ENCODE measurements at regions not wholly inside any gene's neighbourhood (a gene's known extent, or its start where the extent isn't known, plus 50 kb on each side); places are given as distances from the start of the nearest gene placed in this dataset.

DNA sequence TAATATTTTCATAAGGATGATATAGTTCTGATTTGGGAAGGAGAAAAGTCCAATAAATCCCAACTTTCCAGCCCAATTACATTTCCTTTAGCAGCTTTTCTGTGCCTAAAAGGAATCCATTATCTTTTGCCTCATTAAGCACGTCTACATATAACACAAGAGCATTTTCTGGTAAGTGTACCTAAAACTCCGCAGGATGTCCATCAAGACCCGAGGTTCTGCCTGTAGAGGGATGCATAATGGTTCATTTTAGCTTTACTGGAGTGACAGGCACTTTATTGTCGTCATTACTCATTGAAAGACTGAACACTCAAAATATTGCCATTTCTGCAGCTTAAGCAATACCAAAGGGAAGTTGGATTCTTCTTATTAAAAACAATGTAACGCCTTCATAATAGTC lies 669.0 kb downstream of the PRELID2 start:
- DNase-seq: no peak

DNA sequence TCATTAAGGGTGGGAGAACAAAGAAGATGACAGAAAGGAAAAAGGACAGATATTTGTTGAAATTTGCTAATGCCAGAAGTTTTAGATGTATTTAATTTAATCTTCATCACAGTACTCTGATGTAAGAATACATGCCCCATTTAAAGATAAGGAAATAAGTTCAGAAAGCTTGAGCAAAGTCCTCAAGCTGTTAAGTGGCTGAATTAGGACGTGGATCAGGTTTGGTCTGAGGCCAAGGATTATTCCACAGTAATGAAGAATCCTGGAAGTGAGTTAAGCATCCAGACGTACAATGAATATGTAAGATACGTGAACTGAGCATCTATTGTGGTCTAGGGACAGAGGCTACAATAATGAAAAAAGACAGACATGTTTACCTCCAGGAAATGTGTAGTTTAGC lies 671.3 kb downstream of the PRELID2 start:
- DNase-seq: peak; percentile 3

GRCh38 chr5:145162626-145163025 lies 672.5 kb downstream of the PRELID2 start:
- DNase-seq: no peak

DNA sequence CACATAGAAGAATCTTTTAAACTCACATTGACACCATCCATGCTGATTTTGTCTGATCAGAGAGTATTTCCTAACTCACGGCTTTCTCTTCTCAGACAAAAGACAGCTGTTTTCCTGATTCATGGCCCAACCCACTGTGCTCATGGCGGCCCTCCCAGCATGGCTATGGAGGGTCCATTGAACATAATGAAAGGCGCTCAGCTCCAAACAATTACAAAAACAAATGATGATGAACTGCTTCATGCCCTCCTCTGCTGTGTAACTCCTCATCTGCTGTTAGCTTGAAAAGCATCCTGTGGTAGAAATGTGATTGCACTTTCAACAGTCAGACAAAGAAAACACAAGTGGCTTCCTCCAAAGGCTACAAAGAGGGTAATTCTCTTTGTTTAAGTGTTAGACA lies 673.8 kb downstream of the PRELID2 start:
- DNase-seq: no peak

GRCh38 chr5:145160679-145161078 lies 674.5 kb downstream of the PRELID2 start:
- no peak for DNase-seq

DNA sequence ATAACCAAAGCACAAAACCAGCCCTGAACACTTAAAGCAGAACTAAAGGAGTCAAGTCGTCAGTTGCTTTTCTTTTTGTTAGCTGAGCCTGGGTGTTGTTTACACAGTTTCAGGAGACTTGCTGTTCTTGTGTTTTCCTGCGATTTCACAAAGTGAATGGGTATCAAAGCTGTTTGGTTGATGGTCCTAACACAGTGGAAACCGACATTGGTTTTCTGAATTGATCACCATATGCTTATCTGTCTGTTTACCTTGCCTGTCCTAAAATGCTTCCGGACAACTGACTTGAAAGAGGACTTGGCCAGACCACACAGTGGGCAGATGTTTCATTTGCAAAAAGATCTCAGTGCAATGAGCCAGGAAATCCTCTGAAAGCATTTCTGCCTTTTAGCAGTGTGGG lies 676.4 kb downstream of the PRELID2 start:
- DNase-seq: no peak

DNA sequence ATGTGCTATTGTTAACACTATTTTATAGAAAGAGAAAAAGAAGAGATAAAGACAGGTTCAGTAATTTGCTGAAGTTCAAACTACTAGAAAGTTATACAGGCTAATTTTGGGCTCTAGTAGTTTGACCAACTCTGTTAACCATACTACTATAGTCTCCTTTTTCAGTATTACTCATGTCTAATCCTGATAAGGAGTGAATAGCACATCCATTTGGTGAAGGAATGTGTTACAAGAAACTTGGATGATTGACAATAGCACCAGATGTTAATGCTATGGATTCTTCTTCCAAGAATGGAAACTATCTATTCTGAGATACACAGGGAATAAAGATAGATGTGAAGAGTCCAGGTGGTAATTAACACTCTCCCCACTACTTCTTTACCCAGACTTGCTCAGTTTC lies 677.3 kb downstream of the PRELID2 start:
- DNase-seq: no peak

DNA sequence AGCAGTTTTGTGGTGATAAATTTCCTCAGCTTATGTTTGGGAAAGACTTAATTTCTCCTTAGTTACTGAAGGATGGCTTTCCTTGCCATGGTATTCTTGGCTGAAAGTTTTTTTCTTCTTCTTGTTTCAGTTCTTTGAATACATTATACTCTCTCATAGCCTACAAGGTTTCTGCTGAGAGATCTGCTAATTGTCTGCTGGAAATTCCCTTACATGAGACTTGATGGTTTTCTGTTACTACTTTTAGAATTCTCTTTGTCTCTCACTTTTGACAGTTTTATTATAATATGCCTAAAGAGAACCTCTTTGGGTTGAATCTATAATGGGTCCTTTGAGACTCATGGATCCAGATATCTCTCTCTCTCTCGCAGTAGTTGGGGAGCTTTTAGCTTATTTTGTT lies 693.6 kb downstream of the PRELID2 start:
- DNase-seq: no peak

DNA sequence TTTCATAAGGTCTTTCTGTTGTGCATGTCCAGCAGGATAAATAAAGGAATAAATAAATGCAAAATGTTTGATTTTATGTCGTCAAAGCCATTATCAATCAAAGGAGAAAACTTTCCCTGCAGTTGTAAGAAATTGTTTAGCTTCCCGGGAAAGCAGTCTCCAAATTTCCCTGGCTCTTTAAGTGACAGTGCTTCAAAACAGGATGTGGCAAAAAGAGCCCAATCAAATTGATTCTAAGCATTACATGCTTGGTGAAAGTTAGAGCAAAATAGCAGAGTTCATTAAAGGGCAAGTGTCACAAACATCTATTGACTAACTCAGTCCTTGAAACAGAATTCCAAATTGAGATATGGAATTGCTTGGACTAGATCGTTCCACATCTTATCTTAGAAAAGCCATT lies 704.1 kb downstream of the PRELID2 start:
- no peak for DNase-seq

DNA sequence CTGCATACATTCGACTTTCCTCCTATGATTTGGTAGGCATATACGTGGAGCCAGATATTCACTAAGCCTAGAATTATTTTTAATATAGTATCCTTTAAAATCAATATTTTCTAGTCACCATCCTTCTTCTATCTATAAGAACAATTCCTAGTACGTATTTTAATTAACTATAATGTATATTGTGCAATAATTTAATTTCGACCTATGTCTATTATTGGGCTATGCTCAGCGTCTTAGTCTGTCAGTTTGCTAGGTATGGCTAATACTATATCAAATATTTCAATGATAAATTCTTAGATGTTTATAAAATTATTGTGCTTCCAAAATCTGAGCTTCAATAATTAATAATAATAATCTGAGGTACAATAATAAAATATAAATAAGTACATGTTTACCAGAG lies 705.3 kb downstream of the PRELID2 start:
- no peak for DNase-seq

- DNase-seq: no peak
Measured at GRCh38 chr5:145124806-145125205, 710.3 kb downstream of the PRELID2 start.

DNA sequence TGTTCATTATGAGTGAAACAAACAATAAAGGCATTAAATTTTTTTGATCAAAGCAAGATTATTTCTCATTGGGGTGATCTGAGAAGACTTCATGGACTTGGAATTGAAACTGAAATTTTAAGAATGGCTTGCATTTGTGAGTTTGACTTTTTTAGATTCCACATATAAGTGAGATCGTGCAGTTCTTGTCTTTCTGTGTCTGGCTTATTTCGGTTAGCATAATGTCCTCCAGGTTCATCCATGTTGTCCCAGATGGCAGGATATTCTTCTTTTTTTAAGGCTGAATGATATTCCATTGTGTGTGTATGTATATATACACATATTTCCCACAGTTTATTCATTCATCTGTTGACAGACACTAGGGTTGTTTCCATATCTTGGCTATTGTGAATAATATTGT lies 716.5 kb downstream of the PRELID2 start:
- DNase-seq: no peak

DNA sequence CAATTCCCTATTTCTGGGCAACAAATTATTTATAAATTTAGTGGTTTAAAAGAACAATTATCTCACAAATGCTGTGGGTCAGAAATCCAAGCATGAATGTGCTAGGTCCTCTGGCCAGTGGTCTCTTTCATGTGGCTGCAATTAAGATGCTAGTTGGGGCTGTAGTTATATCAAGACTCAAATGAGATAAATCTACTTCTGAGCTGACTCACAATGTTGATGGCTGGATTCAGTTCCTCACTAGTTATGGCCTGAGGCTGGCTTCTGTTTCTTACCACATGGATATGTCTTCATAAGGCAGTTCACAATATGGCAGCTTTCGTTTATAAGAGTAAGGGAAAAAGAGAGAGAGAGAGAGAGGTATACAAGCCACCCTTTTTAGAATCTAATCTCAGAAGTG lies 717.0 kb downstream of the PRELID2 start:
- no peak for DNase-seq

- DNase-seq: no peak
Measured at GRCh38 chr5:145117285-145117684, 717.9 kb downstream of the PRELID2 start.

DNA sequence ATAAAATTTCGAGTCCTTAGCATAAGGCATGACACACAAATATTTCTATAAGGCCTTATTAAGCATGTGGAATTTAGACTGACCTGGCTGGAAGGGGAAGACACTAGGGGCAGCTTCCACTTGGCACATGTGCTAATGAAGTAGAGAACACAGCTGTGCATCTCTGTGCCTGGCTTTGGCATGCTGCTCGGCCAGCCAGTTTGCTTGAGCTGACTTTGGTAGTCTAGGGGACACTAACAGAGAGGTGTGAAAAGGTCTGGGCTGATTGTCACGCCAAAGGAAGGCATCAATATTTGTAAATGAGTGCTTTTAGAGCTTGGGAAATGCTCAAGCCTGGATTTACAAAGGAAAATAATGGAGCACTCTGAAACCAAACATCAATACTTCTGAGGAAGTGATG lies 723.7 kb downstream of the PRELID2 start:
- DNase-seq: no peak

DNA sequence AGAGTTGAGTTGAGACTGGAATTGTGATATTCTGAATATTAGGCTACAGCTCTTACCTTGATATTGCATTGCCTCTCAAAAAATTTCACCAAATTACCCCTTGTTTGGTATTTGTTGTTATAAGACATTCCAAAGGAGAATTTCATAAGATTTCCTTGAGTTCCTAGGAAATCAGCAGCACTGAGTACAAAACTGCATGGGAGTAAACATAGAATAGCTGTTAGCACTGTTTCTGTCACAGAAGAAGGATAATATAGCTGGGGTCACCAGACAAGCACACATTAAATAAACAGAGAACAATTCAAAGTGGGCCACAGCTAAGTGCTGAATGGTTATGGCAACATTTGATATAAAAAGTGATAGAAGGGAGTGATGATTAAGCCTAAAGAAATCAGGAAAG lies 724.3 kb downstream of the PRELID2 start:
- DNase-seq: no peak

DNA sequence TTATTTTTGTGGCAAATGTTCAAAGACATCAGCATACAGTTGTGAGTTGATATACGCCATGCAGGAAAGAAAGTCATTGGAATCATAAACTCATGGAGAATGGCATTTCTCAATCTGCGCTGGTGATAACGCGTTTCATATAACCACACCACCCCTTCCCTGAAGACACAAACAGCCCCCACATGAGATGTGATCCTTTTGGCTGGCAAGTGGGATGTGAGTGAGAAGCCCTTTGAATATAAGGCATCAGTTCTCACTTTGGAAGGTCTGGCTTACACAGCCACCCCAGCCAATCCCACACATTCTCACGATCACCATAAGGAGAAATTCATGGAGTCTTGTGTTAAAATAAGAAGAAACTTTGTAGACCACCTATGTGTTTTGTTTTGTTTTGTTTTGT lies 725.0 kb downstream of the PRELID2 start:
- DNase-seq: no peak

GRCh38 chr5:145105384-145105783 lies 729.8 kb downstream of the PRELID2 start:
- no peak for DNase-seq

- DNase-seq: no peak
Measured at GRCh38 chr5:145104106-145104505, 731.0 kb downstream of the PRELID2 start.

- DNase-seq: peak; percentile 26
Measured at GRCh38 chr5:145101246-145101645, 733.9 kb downstream of the PRELID2 start.

DNA sequence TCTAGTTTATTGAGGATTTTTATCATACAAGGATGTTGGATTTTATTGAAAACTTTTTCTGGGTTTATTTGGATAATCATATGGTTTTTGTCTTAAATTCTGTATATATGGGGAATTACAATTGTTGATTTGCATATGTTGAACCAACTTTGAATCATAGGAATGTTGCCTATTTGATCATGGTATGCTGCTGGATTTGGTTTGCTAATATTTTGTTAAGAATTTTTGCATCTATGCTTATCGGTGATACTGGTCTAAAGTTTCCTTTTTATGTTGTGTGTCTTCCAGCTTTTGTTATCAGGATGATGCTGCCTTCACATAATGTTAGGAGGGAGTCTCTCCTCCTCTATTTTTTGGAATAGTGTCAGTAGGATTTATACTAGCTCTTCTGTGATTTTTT lies 745.0 kb downstream of the PRELID2 start:
- no peak for DNase-seq

- DNase-seq: no peak
Measured at GRCh38 chr5:145084834-145085233, 750.3 kb downstream of the PRELID2 start.

DNA sequence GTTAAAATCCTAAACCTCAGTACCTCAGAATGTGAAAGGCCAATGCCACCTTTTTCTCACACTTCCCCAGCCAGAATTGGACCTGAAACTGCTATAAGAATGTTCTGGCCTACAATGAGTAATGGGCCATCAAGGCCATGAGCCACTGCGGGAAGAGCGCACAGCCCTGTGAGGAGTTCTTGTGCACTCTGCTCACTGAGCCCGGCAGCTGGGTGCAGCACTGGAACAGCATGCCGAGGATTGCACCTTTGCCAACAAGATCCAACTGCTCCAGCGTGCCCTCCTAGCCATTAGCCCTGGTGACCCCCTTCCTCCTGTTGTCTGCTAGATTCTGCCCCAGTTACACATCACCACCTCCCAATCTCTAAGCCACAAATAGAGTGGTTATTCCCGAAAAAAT lies 758.1 kb downstream of the PRELID2 start:
- no peak for DNase-seq

DNA sequence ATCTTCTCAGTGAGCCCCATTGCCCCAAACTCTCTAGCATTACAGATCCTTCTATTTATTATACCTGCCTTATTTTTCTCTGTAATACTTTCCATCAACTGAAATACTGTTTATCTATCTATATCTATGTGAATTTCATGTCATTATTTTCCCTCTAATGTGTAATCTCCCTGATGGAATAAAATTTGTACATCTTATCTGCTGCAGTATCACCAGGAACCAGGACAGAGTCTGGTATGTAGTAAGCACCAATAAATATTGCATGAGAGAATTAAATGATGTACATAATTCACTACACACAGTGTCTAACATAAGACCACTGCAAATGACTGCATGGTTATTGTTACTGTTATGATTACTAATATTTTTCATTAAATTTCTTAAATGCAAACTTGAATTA lies 759.1 kb downstream of the PRELID2 start:
- DNase-seq: no peak

DNA sequence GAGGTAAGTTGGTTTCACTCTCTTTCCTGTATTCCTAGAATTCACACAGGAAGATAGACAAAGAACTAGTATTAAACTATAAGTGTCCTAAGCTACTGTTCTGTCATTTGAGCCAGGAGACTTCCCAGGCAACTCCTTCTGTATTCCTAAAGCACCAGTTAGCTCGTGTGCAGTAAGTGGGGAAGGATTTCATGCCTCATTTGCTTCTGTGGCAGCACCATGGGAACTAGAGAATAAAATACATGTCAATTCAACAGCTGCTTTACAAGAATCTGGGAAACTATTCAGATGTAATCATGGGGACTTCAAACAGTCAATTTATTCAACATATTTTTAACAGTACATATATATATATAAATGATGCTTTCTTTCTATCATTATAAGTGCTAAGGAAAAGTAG lies 762.3 kb downstream of the PRELID2 start:
- DNase-seq: no peak

GRCh38 chr5:145068721-145069120 lies 766.4 kb downstream of the PRELID2 start:
- DNase-seq: no peak

All from NCI-H82 (cell line).